ENCODE measurements at regions not wholly inside any gene's neighbourhood (a gene's known extent, or its start where the extent isn't known, plus 50 kb on each side); places are given as distances from the start of the nearest gene placed in this dataset.

DNA sequence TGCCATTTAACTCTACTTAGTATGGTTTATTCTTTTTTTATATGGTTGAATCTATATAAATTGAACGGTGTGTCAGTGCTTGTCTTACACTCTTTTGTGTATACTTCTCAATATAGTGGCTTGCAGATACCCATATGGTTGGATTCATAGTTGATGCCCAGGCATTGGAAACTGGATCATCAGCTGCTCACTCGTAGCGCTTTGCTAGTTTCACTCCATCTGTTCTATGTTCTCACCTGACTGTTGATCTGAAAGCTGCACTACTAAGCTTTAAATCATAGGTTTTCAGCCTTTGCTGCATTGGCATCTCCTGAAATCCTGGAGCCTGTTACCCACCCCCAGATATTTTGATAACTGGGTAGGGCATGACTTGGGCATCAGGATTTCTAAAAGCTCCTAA, 121.6 kb upstream of the DCLK2 start:
- Mint-ChIP-seq H3K36me3 (no peaks in the 10 kb centered on the region), H3K27me3 (no peaks in the 10 kb centered on the region), H3K27ac (no peak overlapping the region), H3K9me3 (no peaks in the 10 kb centered on the region), H3K4me1 (ENCODE audit: unreplicated experiment) (no peaks in the 10 kb centered on the region), H3K4me3 (no peak overlapping the region)
- TF ChIP-seq, protein P1, sequence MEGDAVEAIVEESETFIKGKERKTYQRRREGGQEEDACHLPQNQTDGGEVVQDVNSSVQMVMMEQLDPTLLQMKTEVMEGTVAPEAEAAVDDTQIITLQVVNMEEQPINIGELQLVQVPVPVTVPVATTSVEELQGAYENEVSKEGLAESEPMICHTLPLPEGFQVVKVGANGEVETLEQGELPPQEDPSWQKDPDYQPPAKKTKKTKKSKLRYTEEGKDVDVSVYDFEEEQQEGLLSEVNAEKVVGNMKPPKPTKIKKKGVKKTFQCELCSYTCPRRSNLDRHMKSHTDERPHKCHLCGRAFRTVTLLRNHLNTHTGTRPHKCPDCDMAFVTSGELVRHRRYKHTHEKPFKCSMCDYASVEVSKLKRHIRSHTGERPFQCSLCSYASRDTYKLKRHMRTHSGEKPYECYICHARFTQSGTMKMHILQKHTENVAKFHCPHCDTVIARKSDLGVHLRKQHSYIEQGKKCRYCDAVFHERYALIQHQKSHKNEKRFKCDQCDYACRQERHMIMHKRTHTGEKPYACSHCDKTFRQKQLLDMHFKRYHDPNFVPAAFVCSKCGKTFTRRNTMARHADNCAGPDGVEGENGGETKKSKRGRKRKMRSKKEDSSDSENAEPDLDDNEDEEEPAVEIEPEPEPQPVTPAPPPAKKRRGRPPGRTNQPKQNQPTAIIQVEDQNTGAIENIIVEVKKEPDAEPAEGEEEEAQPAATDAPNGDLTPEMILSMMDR (conservative IDR thresholded peaks at IDR 0.05), result no peak
- no peak for DNase-seq (ENCODE audit: extremely low spot score, unreplicated experiment)

DNA sequence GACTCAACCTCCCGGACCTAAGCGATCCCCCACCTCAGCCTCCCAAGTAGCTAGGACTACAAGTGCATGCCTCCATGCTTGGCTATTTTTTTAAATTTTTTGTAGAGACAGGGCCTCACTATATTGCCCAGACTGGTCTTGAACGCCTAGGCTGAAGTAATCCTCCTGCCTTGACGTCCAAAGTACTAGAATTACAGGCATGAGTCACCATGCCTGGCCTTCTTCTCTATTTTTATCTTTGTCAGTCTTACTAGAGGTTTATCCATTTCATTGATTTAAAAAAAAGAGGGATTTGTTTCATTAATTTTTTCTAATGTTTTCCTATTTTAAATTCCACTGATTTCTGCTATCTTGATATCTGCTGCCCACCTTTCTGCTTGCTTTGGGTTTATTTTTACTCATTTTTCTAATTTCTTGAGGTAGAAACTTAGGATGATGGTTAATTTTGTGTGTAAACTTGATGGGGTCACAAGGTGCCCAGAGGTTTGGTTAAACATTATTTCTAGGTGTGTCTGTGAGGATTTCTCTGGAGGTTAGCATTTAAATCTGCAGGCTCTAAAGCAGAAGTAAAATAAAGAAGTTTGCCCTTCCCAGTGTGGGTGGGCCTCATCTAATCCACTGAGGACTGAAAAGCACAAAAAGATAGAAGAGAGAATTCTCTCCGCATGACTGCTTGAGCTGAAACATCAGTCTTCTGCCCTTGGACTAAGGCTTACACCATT, 116.2 kb upstream of the DCLK2 start:
- DNase-seq (ENCODE audit: extremely low spot score, unreplicated experiment), result no peak
- Mint-ChIP-seq H3K36me3 (no peaks in the 10 kb centered on the region), H3K4me1 (ENCODE audit: unreplicated experiment) (peaks cover 4% of the 10 kb centered on the region), H3K27ac (no peak overlapping the region), H3K27me3 (no peaks in the 10 kb centered on the region), H3K9me3 (no peaks in the 10 kb centered on the region), H3K4me3 (no peak overlapping the region)
- TF ChIP-seq, protein P1 (conservative IDR thresholded peaks at IDR 0.05), result no peak

- TF ChIP-seq, protein P1 (conservative IDR thresholded peaks at IDR 0.05), result no peak
- Mint-ChIP-seq H3K27me3 (peaks cover 2% of the 10 kb centered on the region), H3K4me3 (no peak overlapping the region), H3K36me3 (no peaks in the 10 kb centered on the region), H3K27ac (no peak overlapping the region), H3K9me3 (no peaks in the 10 kb centered on the region), H3K4me1 (ENCODE audit: unreplicated experiment) (peaks cover 4% of the 10 kb centered on the region)
- no peak for DNase-seq (ENCODE audit: extremely low spot score, unreplicated experiment)
Observed at GRCh38 chr4:149964001-149964796, 114.0 kb upstream of the DCLK2 start.

DNA sequence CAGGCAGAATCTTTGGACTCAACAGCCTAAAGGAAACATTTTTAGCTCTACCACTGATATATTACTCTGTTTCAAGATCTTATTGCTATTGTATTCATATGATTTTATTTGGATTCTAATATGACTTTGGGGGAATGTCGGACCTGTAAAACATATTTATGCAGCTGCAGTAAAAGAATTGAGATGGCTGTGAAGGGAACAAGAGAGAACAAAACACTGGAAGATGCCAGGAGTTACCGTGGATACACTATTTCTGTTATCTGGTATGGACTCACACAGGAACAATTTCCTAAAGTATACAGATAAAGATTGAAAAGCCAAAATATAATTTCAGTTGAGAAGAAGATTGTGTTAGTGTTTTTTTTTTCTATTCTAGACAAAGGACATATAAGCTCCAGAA, 113.0 kb upstream of the DCLK2 start:
- Mint-ChIP-seq H3K27me3 (peaks cover 2% of the 10 kb centered on the region), H3K9me3 (no peaks in the 10 kb centered on the region), H3K4me3 (no peak overlapping the region), H3K36me3 (no peaks in the 10 kb centered on the region), H3K27ac (no peak overlapping the region), H3K4me1 (ENCODE audit: unreplicated experiment) (peaks cover 4% of the 10 kb centered on the region)
- TF ChIP-seq, protein P1 (conservative IDR thresholded peaks at IDR 0.05), result no peak
- no peak for DNase-seq (ENCODE audit: extremely low spot score, unreplicated experiment)

DNA sequence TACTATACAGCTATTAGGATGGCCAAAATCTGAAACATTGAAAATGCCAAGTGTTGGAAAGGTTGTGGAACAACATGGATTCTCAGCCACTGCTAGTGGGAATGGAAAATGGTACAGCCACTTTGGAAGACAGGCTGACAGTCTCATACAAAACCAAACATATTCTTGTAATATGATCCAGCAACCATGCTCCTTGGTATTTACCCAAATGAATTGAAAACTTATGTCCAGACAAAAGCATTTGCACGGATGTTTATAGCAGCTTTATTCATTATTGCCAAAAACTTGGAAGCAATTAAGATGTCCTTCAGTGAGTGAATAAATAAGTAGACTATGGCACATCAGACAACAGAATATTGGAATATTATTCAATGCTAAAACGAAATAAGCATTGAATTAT, 105.8 kb upstream of the DCLK2 start:
- TF ChIP-seq, protein P1 (conservative IDR thresholded peaks at IDR 0.05), result no peak
- no peak overlapping the region for H3K27ac Mint-ChIP-seq
- H3K4me1 Mint-ChIP-seq (ENCODE audit: unreplicated experiment), result no peaks in the 10 kb centered on the region
- no peaks in the 10 kb centered on the region for H3K9me3 Mint-ChIP-seq
- no peak for DNase-seq (ENCODE audit: extremely low spot score, unreplicated experiment)
- no peaks in the 10 kb centered on the region for H3K36me3 Mint-ChIP-seq
- no peak overlapping the region for H3K4me3 Mint-ChIP-seq
- H3K27me3 Mint-ChIP-seq, result peaks cover 2% of the 10 kb centered on the region

Data from type B pancreatic cell (in vitro differentiated cells).